ENCODE measurements at regions not wholly inside any gene's neighbourhood (a gene's known extent, or its start where the extent isn't known, plus 50 kb on each side); places are given as distances from the start of the nearest gene placed in this dataset.

DNA sequence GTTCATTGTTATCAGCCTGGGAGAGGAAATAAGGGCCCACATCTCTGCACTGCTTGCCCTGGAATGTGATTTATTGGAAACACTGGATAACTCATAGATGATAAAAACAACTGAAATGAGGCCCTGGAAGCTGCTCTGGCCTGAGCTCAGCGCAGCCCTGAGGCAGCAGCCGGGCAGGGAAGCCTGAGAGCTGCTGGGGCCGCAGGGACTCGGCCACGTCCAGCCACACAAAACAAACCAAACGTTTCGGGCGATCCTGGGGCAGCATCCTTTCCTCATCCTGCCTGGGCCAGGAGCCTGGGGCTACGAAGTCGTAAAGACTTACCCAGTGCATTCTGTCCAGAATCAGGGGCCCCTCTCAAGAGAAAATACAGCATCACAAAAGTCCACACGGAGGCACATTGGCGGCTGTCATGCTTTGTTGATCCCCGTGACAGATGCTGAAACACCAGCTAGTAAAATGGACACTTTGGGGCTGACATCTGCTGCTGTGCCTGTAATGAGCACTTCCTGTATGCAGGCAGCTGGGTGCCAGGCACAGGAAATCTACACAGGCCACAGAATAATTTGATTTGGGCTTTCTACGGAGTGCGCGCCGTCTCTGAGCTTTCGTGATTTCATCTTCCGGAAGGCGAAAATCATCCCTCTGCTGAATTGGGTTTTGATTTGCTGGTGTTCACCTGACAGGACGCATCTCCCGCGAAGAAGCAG is 250.6 kb downstream of the EIPR1 start:
- no peaks in the 10 kb centered on the region for H3K9me3 ChIP-seq
- H4K20me1 ChIP-seq (ENCODE audit: insufficient read depth), result no peaks in the 10 kb centered on the region
- peaks cover 0 to 90% of the 10 kb centered on the region in 2 experiments; a peak in 3 of 4 replicates for H3K4me1 ChIP-seq (ENCODE audit: control insufficient read depth in 1 of 2, insufficient read depth in 2 of 2, low read depth in 1 of 2, low read length in 1 of 2)
- POLR2A ChIA-PET, result interaction anchor here (0.8 to 5.0 kb wide), 30 partner anchors 9 to 801 kb away, joined by 3 to 71 read pairs (median 5); partner anchors contain the start of genes EIPR1 and MYT1L
- no peak overlapping the region for H3K9ac ChIP-seq
- no peaks in the 10 kb centered on the region for H3K79me2 ChIP-seq (ENCODE audit: insufficient read depth)
- no peaks in the 10 kb centered on the region for H3K9me2 ChIP-seq
- TF ChIP-seq RCOR1 (IDR thresholded peaks at IDR 0.05; ENCODE audit: low read length), result peak; percentile 96
- TF ChIP-seq POLR2AphosphoS5 (IDR thresholded peaks at IDR 0.05; ENCODE audit: low read depth, low read length), result 0 out of 2 replicates have a peak, but pooled peaks have one; percentile 30
- no peak for TF ChIP-seq RFX5 (IDR thresholded peaks at IDR 0.05; ENCODE audit: low read length)
- TF ChIP-seq GABPA (IDR thresholded peaks at IDR 0.05; ENCODE audit: low read depth), result no peak
- peak; percentile 66 for TF ChIP-seq TCF12 (IDR thresholded peaks at IDR 0.05)
- peak; percentile 72 for TF ChIP-seq GATA2 (CRISPR knock-in tag; IDR thresholded peaks at IDR 0.05)
- TF ChIP-seq MXI1 (IDR thresholded peaks at IDR 0.05; ENCODE audit: low read depth, low read length), result peak; percentile 95
- peak; percentile 97 for TF ChIP-seq FOXJ3 (CRISPR knock-in tag; IDR thresholded peaks at IDR 0.05)
- peak; percentile 7; the same call in 1 of the 2 replicates for TF ChIP-seq TEAD4 (IDR thresholded peaks at IDR 0.05; ENCODE audit: borderline replicate concordance, insufficient read depth)
- peak; percentile 83 for TF ChIP-seq CHD2 (IDR thresholded peaks at IDR 0.05; ENCODE audit: low read length, partially characterized antibody)
- peak; percentile 36 to 97; a peak in 3 of 4 replicates for TF ChIP-seq EP300 (IDR thresholded peaks at IDR 0.05; ENCODE audit: borderline replicate concordance in 1 of 2, low read depth in 1 of 2, low read length in 1 of 2)
- TF ChIP-seq, protein P1, sequence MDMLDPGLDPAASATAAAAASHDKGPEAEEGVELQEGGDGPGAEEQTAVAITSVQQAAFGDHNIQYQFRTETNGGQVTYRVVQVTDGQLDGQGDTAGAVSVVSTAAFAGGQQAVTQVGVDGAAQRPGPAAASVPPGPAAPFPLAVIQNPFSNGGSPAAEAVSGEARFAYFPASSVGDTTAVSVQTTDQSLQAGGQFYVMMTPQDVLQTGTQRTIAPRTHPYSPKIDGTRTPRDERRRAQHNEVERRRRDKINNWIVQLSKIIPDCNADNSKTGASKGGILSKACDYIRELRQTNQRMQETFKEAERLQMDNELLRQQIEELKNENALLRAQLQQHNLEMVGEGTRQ (IDR thresholded peaks at IDR 0.05; ENCODE audit: borderline replicate concordance, low read depth, low read length), result no peak
- TF ChIP-seq RXRA (IDR thresholded peaks at IDR 0.05; ENCODE audit: borderline replicate concordance, low read depth), result no peak
- TF ChIP-seq FOSL2 (IDR thresholded peaks at IDR 0.05; ENCODE audit: borderline replicate concordance, low read depth), result no peak
- peak; percentile 39; the same call in 1 of the 2 replicates for TF ChIP-seq RAD21 (IDR thresholded peaks at IDR 0.05; ENCODE audit: low read length)
- TF ChIP-seq SIN3A (IDR thresholded peaks at IDR 0.05; ENCODE audit: borderline replicate concordance, low read depth, low read length), result 0 out of 2 replicates have a peak, but pooled peaks have one; percentile 23
- H2AFZ ChIP-seq (ENCODE audit: low read depth), result peak overlapping the region; percentile 65; the same call in 1 of the 2 replicates
- H3K4me3 ChIP-seq (ENCODE audit: low read depth in 2 of 2, low read length in 1 of 2), result peak overlapping the region in 1 of 2 experiments; percentile 44; a peak in 2 of 4 replicates
- CTCF ChIA-PET, result interaction anchor here (0.6 to 2.3 kb wide), 18 partner anchors 10 to 524 kb away, joined by 3 to 15 read pairs (median 4); no protein-coding TSS in a partner anchor
- no peaks in the 10 kb centered on the region for H3K27me3 ChIP-seq (ENCODE audit: insufficient read depth)
- peak overlapping the region; percentile 45 to 100; a peak in 3 of 4 replicates for H3K27ac ChIP-seq (ENCODE audit: low read depth in 2 of 2, low read length in 1 of 2)
- DNase-seq, result peak; percentile 83
- WGBS (ENCODE audit: low lambda C conversion rate), result 21% methylated on average over 22 of the region's 23 CpGs
- no peaks in the 10 kb centered on the region for H3K36me3 ChIP-seq (replicated peaks in 1 of 2; ENCODE audit: control insufficient read depth in 1 of 2, insufficient read depth in 2 of 2, low read length in 1 of 2)
- H3F3A ChIP-seq (replicated peaks; ENCODE audit: insufficient read depth), result no peaks in the 10 kb centered on the region
- H3K4me2 ChIP-seq, result 0 out of 2 replicates have a peak overlapping the region, but pooled peaks have one; percentile 7
